Transverse colon (tissue), 4 donors: ENCODE measurements at regions not wholly inside any gene's neighbourhood (a gene's known extent, or its start where the extent isn't known, plus 50 kb on each side); places are given as distances from the start of the nearest gene placed in this dataset.

Experiments
- EP300 ChIP-seq: sonication (generic); formaldehyde crosslinking; IDR thresholded peaks from one replicate; pipeline ENCODE4 v1.6.1; 2017; ENCODE audit warnings: antibody characterized with exemption, low read depth
- POLR2A ChIP-seq: fragments of 450-650 bp; IDR thresholded peaks from one replicate; pipeline ENCODE4 v1.6.1; 2016; ENCODE audit warnings: antibody characterized with exemption, mild to moderate bottlenecking, moderate library complexity
- POLR2AphosphoS5 ChIP-seq, 3 donors: sonication (generic); formaldehyde crosslinking; IDR thresholded peaks; one replicate each; pipeline ENCODE4 v1.6.1; 2016; ENCODE audit warnings: antibody characterized with exemption in 3 of 3
- TF ChIP-seq, protein P1 (sequence below), 5 experiments: fragments of 200-600 bp in 3 of 5; fragments of 450-650 bp in 2 of 5; sonication (generic) in 3 of 5; IDR thresholded peaks; 1 replicate in 2 of 5; 2 replicates in 3 of 5; pipeline ENCODE4 v1.5.1; 2016 to 2017; ENCODE audit warnings: antibody characterized with exemption in 5 of 5, inconsistent platforms in 3 of 5, mild to moderate bottlenecking in 2 of 5, moderate library complexity in 1 of 5

DNA sequence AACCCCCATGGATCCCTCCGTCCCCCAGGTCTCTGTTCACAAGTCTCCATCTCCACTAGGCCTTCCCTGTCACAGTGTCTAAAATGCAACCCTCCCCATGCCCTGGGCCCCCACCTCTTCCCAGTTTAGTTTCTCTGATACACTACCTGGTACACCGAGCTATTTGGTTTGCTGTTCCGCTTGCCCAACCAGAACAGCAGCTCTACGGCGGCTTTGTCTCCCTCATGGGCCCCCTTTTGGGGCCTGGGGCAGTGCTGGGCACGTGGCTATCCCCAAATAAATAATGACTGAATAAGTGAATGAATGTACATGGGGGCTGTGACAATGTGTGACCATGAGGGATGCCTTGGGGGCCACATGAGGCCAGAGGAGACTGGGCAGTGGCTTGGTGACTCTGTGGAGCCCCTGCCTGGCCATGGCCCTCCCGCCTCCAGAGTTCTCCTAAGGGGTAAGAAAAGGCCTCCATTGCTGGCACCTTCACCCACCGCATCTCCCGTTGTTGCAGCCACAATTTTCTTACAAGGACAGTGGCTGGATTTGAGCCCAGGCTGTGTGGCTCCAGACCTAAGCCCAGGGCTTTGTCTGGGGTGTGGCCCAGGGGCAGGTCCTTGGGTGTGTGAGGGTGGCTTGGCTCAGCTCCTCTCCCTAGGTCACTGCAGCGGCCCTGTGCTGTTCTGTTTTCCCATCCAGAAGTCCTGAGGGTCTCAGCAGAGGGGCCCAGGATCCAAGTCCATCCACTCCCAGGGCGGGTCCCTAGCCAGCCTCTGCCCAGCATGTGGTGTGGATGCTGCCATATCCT is 408.5 kb upstream of the SULF2 start:
- TF ChIP-seq, protein P1, sequence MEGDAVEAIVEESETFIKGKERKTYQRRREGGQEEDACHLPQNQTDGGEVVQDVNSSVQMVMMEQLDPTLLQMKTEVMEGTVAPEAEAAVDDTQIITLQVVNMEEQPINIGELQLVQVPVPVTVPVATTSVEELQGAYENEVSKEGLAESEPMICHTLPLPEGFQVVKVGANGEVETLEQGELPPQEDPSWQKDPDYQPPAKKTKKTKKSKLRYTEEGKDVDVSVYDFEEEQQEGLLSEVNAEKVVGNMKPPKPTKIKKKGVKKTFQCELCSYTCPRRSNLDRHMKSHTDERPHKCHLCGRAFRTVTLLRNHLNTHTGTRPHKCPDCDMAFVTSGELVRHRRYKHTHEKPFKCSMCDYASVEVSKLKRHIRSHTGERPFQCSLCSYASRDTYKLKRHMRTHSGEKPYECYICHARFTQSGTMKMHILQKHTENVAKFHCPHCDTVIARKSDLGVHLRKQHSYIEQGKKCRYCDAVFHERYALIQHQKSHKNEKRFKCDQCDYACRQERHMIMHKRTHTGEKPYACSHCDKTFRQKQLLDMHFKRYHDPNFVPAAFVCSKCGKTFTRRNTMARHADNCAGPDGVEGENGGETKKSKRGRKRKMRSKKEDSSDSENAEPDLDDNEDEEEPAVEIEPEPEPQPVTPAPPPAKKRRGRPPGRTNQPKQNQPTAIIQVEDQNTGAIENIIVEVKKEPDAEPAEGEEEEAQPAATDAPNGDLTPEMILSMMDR (IDR thresholded peaks at IDR 0.05), result no peak
- TF ChIP-seq POLR2A, result no peak
- no peak for TF ChIP-seq EP300
- TF ChIP-seq POLR2AphosphoS5 (IDR thresholded peaks at IDR 0.05), result no peak
